HCT116 (cell line): ENCODE measurements at regions not wholly inside any gene's neighbourhood (a gene's known extent, or its start where the extent isn't known, plus 50 kb on each side); places are given as distances from the start of the nearest gene placed in this dataset.

Source experiments
- ATF3 ChIP-seq: IDR thresholded peaks from 2 replicates; pipeline ENCODE4 v1.6.1; 2012
- CTCF ChIP-seq, 3 experiments: fragments of 200-600 bp in 1 of 3; sonication (generic) in 1 of 3; IDR thresholded peaks in 2 of 3; conservative IDR thresholded peaks in 1 of 3; 2 replicates each; pipeline ENCODE4 v1.5.1; 2012 to 2017; ENCODE audit warnings: low read depth in 2 of 3, low read length in 2 of 3, antibody characterized with exemption in 1 of 3, borderline replicate concordance in 1 of 3, control low read depth in 1 of 3, mild to moderate bottlenecking in 1 of 3, mixed read lengths in 1 of 3, mixed run types in 1 of 3, moderate library complexity in 1 of 3; ENCODE audit not compliant: insufficient read depth in 1 of 3
- EGR1 ChIP-seq: IDR thresholded peaks from 2 replicates; pipeline ENCODE4 v1.6.1; 2012; ENCODE audit warnings: low read depth
- ELF1 ChIP-seq: IDR thresholded peaks from 2 replicates; pipeline ENCODE4 v1.6.1; 2012; ENCODE audit warnings: low read depth, borderline replicate concordance
- EZH2 ChIP-seq: fragments of 200-600 bp; sonication (generic); IDR thresholded peaks from 2 replicates; pipeline ENCODE4 v1.6.1; 2017; ENCODE audit warnings: antibody characterized with exemption, mixed run types
- EZH2phosphoT487 ChIP-seq: fragments of 200-600 bp; IDR thresholded peaks from 2 replicates; pipeline ENCODE4 v1.6.1; 2018; ENCODE audit warnings: antibody characterized with exemption, borderline replicate concordance
- FOSL1 ChIP-seq: IDR thresholded peaks from 2 replicates; pipeline ENCODE4 v1.6.1; 2012; ENCODE audit warnings: low read depth
- POLR2A ChIP-seq: IDR thresholded peaks from 2 replicates; pipeline ENCODE4 v1.7.0; 2011; ENCODE audit warnings: borderline replicate concordance; ENCODE audit not compliant: insufficient read depth, insufficient read length; ENCODE audit errors: extremely low read depth
- POLR2AphosphoS5 ChIP-seq: IDR thresholded peaks from 2 replicates; pipeline ENCODE4 v1.6.1; 2011; ENCODE audit warnings: mild to moderate bottlenecking, low read depth, low read length, moderate library complexity
- RAD21 ChIP-seq: IDR thresholded peaks from 2 replicates; pipeline ENCODE4 v1.6.1; 2012; ENCODE audit warnings: low read depth, mild to moderate bottlenecking
- SIN3A ChIP-seq: IDR thresholded peaks from 2 replicates; pipeline ENCODE4 v1.6.1; 2012; ENCODE audit warnings: low read depth
- TCF7L2 ChIP-seq: IDR thresholded peaks from 2 replicates; pipeline ENCODE4 v1.7.0; 2011; ENCODE audit warnings: borderline replicate concordance, inconsistent platforms; ENCODE audit not compliant: insufficient read depth, insufficient read length; ENCODE audit errors: extremely low read depth
- ZBTB33 ChIP-seq: IDR thresholded peaks from 2 replicates; pipeline ENCODE4 v1.6.1; 2011; ENCODE audit warnings: mild to moderate bottlenecking, low read length, moderate library complexity; ENCODE audit not compliant: insufficient replicate concordance; ENCODE audit errors: extremely low read depth
- ZFX ChIP-seq: fragments of 450-650 bp; IDR thresholded peaks from 2 replicates; pipeline ENCODE4 v1.6.1; 2017

- TF ChIP-seq SIN3A (no peak), EZH2phosphoT487 (no peak), CTCF (IDR thresholded peaks at IDR 0.05 in 2 of 3, conservative IDR thresholded peaks at IDR 0.05 in 1 of 3; ENCODE audit: borderline replicate concordance in 1 of 3, insufficient read depth in 1 of 3, low read depth in 2 of 3, low read length in 2 of 3) (no peak), RAD21 (no peak), POLR2A (no peak), POLR2AphosphoS5 (no peak), EZH2 (no peak), ZFX (no peak), ZBTB33 (no peak), EGR1 (no peak), TCF7L2 (no peak), ELF1 (no peak), FOSL1 (no peak), ATF3 (no peak)
These were observed 886.1 kb downstream of the SORCS1 start for GRCh38 chr10:106278383-106278782.
